H9 (cell line): ENCODE measurements at regions not wholly inside any gene's neighbourhood (a gene's known extent, or its start where the extent isn't known, plus 50 kb on each side); places are given as distances from the start of the nearest gene placed in this dataset.

ENCODE experiments used
- DNase-seq: peaks from one replicate; pipeline ENCODE4 v3.0.0-alpha.2; 2017
- H2AFZ ChIP-seq: one replicate; pipeline ENCODE4 v1.6.1; 2013; ENCODE audit warnings: mild to moderate bottlenecking, low read length, control low read depth, moderate library complexity
- H2AK5ac ChIP-seq: 2 replicates; pipeline ENCODE4 v1.6.1; 2013; ENCODE audit warnings: low read length, control low read depth, mixed read lengths; ENCODE audit not compliant: insufficient read length
- H2BK120ac ChIP-seq: one replicate; pipeline ENCODE4 v1.6.1; 2013; ENCODE audit warnings: low read depth, mild to moderate bottlenecking, low read length, control low read depth, inconsistent platforms; ENCODE audit not compliant: poor library complexity, severe bottlenecking
- H2BK12ac ChIP-seq: 2 replicates; pipeline ENCODE4 v1.6.1; 2013; ENCODE audit warnings: low read length, control low read depth, mixed read lengths, low read depth; ENCODE audit not compliant: insufficient read length
- H2BK15ac ChIP-seq: 2 replicates; pipeline ENCODE4 v1.6.1; 2013; ENCODE audit warnings: low read depth, low read length, control low read depth
- H2BK20ac ChIP-seq: one replicate; pipeline ENCODE4 v1.6.1; 2013; ENCODE audit warnings: low read depth, mild to moderate bottlenecking, low read length, control low read depth, inconsistent platforms; ENCODE audit not compliant: poor library complexity, severe bottlenecking
- H2BK5ac ChIP-seq: 2 replicates; pipeline ENCODE4 v1.6.1; 2013; ENCODE audit warnings: low read length, control low read depth, mixed read lengths; ENCODE audit not compliant: insufficient read length
- H3K14ac ChIP-seq: 2 replicates; pipeline ENCODE4 v1.6.1; 2013; ENCODE audit warnings: low read length, control low read depth; ENCODE audit not compliant: insufficient read depth
- H3K18ac ChIP-seq: 2 replicates; pipeline ENCODE4 v1.6.1; 2013; ENCODE audit warnings: low read depth, mild to moderate bottlenecking, mixed read lengths, low read length, control low read depth; ENCODE audit not compliant: insufficient read length
- H3K23ac ChIP-seq: 2 replicates; pipeline ENCODE4 v1.6.1; 2013; ENCODE audit warnings: low read length, control low read depth, mixed read lengths, low read depth; ENCODE audit not compliant: insufficient read length
- H3K23me2 ChIP-seq: 2 replicates; pipeline ENCODE4 v1.6.1; 2013; ENCODE audit warnings: low read depth, mild to moderate bottlenecking, mixed read lengths, low read length, control low read depth; ENCODE audit not compliant: insufficient read length, poor library complexity, severe bottlenecking
- H3K27ac ChIP-seq: 2 replicates; pipeline ENCODE4 v1.5.1; 2013; ENCODE audit warnings: low read length, control low read depth, mixed read lengths, low read depth; ENCODE audit not compliant: insufficient read length
- H3K27me3 ChIP-seq: 2 replicates; pipeline ENCODE4 v1.6.1; 2013; ENCODE audit warnings: low read length, control low read depth, inconsistent platforms; ENCODE audit not compliant: insufficient read depth
- H3K4ac ChIP-seq: 2 replicates; pipeline ENCODE4 v1.6.1; 2013; ENCODE audit warnings: low read depth, mild to moderate bottlenecking, control low read depth, inconsistent platforms, low read length, moderate library complexity
- H3K4me1 ChIP-seq: 2 replicates; pipeline ENCODE4 v1.6.1; 2013; ENCODE audit warnings: low read length, control low read depth, inconsistent platforms; ENCODE audit not compliant: insufficient read depth
- H3K4me2 ChIP-seq: 2 replicates; pipeline ENCODE4 v1.6.1; 2013; ENCODE audit warnings: low read length, control low read depth, mixed read lengths; ENCODE audit not compliant: insufficient read length, insufficient read depth
- H3K56ac ChIP-seq: 2 replicates; pipeline ENCODE4 v1.6.1; 2013; ENCODE audit warnings: low read depth, mild to moderate bottlenecking, mixed read lengths, low read length, control low read depth; ENCODE audit not compliant: insufficient read length
- H3K79me1 ChIP-seq: 2 replicates; pipeline ENCODE4 v1.6.1; 2013; ENCODE audit warnings: low read depth, mild to moderate bottlenecking, moderate library complexity, low read length, control low read depth, inconsistent platforms; ENCODE audit not compliant: insufficient read depth, poor library complexity, severe bottlenecking
- H3K79me2 ChIP-seq: 2 replicates; pipeline ENCODE4 v1.6.1; 2013; ENCODE audit warnings: low read length, control low read depth, inconsistent platforms; ENCODE audit not compliant: insufficient read depth
- H3K9ac ChIP-seq: 2 replicates; pipeline ENCODE4 v1.6.1; 2013; ENCODE audit warnings: low read length, control low read depth, mixed read lengths; ENCODE audit not compliant: insufficient read length; ENCODE audit errors: extremely low read depth
- H3K9me3 ChIP-seq: one replicate; pipeline ENCODE4 v1.6.1; 2013; ENCODE audit warnings: low read depth, low read length, inconsistent platforms; ENCODE audit not compliant: control insufficient read depth
- H3T11ph ChIP-seq: one replicate; pipeline ENCODE4 v1.6.1; 2013; ENCODE audit warnings: mild to moderate bottlenecking, low read length, control low read depth, inconsistent platforms
- H4K20me1 ChIP-seq: one replicate; pipeline ENCODE4 v1.6.1; 2013; ENCODE audit not compliant: control insufficient read depth, insufficient read length, insufficient read depth
- H4K5ac ChIP-seq: 2 replicates; pipeline ENCODE4 v1.6.1; 2013; ENCODE audit warnings: low read depth, mild to moderate bottlenecking, mixed read lengths, low read length, control low read depth; ENCODE audit not compliant: insufficient read length
- H4K8ac ChIP-seq: replicated peaks from 2 replicates; pipeline ENCODE4 v1.6.1; 2013; ENCODE audit warnings: low read length, control low read depth, mixed read lengths, low read depth; ENCODE audit not compliant: insufficient read length
- H4K91ac ChIP-seq: 2 replicates; pipeline ENCODE4 v1.6.1; 2013; ENCODE audit warnings: low read depth, mild to moderate bottlenecking, moderate library complexity, mixed read lengths, low read length, control low read depth; ENCODE audit not compliant: insufficient read length
- H3K27ac Mint-ChIP-seq, 3 experiments: 2 replicates in 2 of 3; 3 replicates in 1 of 3; pipeline ENCODE4 v1.8.0; 2020 to 2021; ENCODE audit warnings: mixed read lengths in 3 of 3, mild to moderate bottlenecking in 1 of 3, moderate library complexity in 1 of 3
- H3K27me3 Mint-ChIP-seq: 2 replicates; pipeline ENCODE4 v1.8.0; 2021; ENCODE audit warnings: low read depth, mild to moderate bottlenecking, moderate library complexity, mixed read lengths
- H3K36me3 Mint-ChIP-seq, 3 experiments: 2 replicates in 2 of 3; 3 replicates in 1 of 3; pipeline ENCODE4 v1.8.0; 2020 to 2021; ENCODE audit warnings: low read depth in 3 of 3, mixed read lengths in 3 of 3; ENCODE audit not compliant: insufficient read depth in 1 of 3
- H3K4me1 Mint-ChIP-seq, 2 experiments: 2 replicates each; pipeline ENCODE4 v1.8.0; 2020; ENCODE audit warnings: mixed read lengths in 2 of 2
- H3K4me3 Mint-ChIP-seq, 2 experiments: 2 replicates in 1 of 2; 3 replicates in 1 of 2; pipeline ENCODE4 v1.8.0; 2020 to 2021; ENCODE audit warnings: mild to moderate bottlenecking in 2 of 2, mixed read lengths in 2 of 2, moderate library complexity in 1 of 2
- H3K9me3 Mint-ChIP-seq, 2 experiments: 2 replicates in 1 of 2; 3 replicates in 1 of 2; pipeline ENCODE4 v1.8.0; 2020; ENCODE audit warnings: mild to moderate bottlenecking in 2 of 2, mixed read lengths in 2 of 2, moderate library complexity in 1 of 2
- CTCF ChIP-seq: fragments of 200-600 bp; sonication (generic); conservative IDR thresholded peaks from 3 replicates; pipeline ENCODE4 v1.8.0; 2021; ENCODE audit warnings: antibody characterized with exemption, mild to moderate bottlenecking

DNA sequence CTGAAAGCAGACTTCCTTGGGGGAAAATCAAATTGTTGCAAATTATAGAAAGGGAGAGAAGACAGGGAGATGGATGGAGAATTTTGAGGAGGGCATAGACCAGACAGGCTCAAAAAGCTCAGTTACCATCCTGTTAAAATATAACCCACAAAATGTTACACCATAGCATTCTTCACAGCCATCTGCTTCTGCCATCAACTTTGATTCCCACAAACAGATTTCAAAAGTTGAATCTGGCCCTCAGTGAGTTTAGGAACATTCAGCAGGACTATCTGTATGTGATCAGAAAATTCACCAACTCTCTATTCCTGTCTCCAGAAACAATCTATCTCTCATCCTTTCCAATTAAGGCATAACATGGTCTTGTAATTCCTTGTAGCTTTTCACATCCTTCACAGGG is 159.8 kb upstream of the CCDC68 start:
- TF ChIP-seq CTCF, result no peak
- H3K9me3 Mint-ChIP-seq, result no peaks in the 10 kb centered on the region
- Histone ChIP-seq H3K23ac (no peak overlapping the region), H2BK5ac (no peak overlapping the region), H3K79me1 (no peaks in the 10 kb centered on the region), H2AFZ (no peak overlapping the region), H4K5ac (no peak overlapping the region), H2BK20ac (no peak overlapping the region), H3K4me1 (no peaks in the 10 kb centered on the region), H3K27me3 (no peaks in the 10 kb centered on the region), H3K4ac (no peak overlapping the region), H2BK12ac (no peak overlapping the region), H2AK5ac (no peak overlapping the region), H3K79me2 (no peaks in the 10 kb centered on the region), H3K23me2 (no peaks in the 10 kb centered on the region), H3K56ac (no peak overlapping the region), H3K18ac (no peak overlapping the region), H3K9ac (no peak overlapping the region), H4K20me1 (no peaks in the 10 kb centered on the region), H3T11ph (no peak overlapping the region), H3K4me2 (no peak overlapping the region), H2BK15ac (no peak overlapping the region), H4K91ac (no peak overlapping the region), H3K14ac (no peak overlapping the region), H2BK120ac (no peak overlapping the region), H4K8ac (no peak overlapping the region), H3K27ac (no peak overlapping the region), H3K9me3 (no peaks in the 10 kb centered on the region)
- no peaks in the 10 kb centered on the region for H3K36me3 Mint-ChIP-seq
- no peaks in the 10 kb centered on the region for H3K27me3 Mint-ChIP-seq
- H3K4me1 Mint-ChIP-seq, result no peaks in the 10 kb centered on the region
- DNase-seq, result no peak
- H3K27ac Mint-ChIP-seq, result no peak overlapping the region
- no peak overlapping the region for H3K4me3 Mint-ChIP-seq
